GM12878 (cell line): ENCODE measurements at regions not wholly inside any gene's neighbourhood (a gene's known extent, or its start where the extent isn't known, plus 50 kb on each side); places are given as distances from the start of the nearest gene placed in this dataset.

Source experiments
- ATAC-seq: fragments of 200-7000 bp; cut with Tn5 transposase; 3 replicates; pipeline ENCODE4 v1.9.1; 2020; ENCODE audit warnings: mild to moderate bottlenecking, moderate library complexity
- BruUV-seq: library from RNA; stranded (reverse); fragments of 400-500 nt; replicated peaks from 2 replicates; lab custom pipeline; 2021; lab: Mats Ljungman, UMichigan
- CTCF ChIA-PET: fragments of 300-600 bp; sonication (Branson Sonifier 250); formaldehyde crosslinking; extraction: SDS; loops from one replicate; lab custom pipeline; 2021; ENCODE audit warnings: inconsistent platforms; lab: Yijun Ruan, JAX
- POLR2A ChIA-PET: fragments of 350-600 bp; formaldehyde crosslinking; extraction: SDS; loops from one replicate; lab custom pipeline; 2021; ENCODE audit warnings: inconsistent platforms; lab: Charles Lee
- RAD21 ChIA-PET: fragments of 300-600 bp; sonication (Branson Sonifier 250); formaldehyde crosslinking; loops from one replicate; lab custom pipeline; 2023; ENCODE audit warnings: antibody characterized with exemption; ENCODE audit not compliant: unreplicated experiment; lab: Charles Lee
- SMC1A ChIA-PET: fragments of 300-600 bp; sonication (Branson Sonifier 250); formaldehyde crosslinking; loops from one replicate; lab custom pipeline; 2023; ENCODE audit not compliant: unreplicated experiment, uncharacterized antibody; lab: Charles Lee
- DNase-seq: peaks from one replicate; pipeline ENCODE4 v3.0.0-alpha.2; 2011; ENCODE audit warnings: low read depth, low spot score
- FAIRE-seq: peaks from 3 replicates; lab custom pipeline; 2011; peaks lifted over from hg19 to GRCh38; lab: Jason Lieb, UNC
- H2AFZ ChIP-seq: 2 replicates; pipeline ENCODE4 v1.6.0; 2011; ENCODE audit warnings: low read depth, low read length, control low read depth; ENCODE audit not compliant: control insufficient read depth
- H3K27ac ChIP-seq: 2 replicates; pipeline ENCODE4 v1.5.1; 2011; ENCODE audit warnings: control low read depth; ENCODE audit not compliant: control insufficient read depth, insufficient read depth
- H3K27me3 ChIP-seq, 2 experiments: replicated peaks in 1 of 2; 2 replicates each; pipeline versions ENCODE4 v1.6.0 to v1.6.1; 2011; ENCODE audit warnings: low read length in 1 of 2; ENCODE audit not compliant: control insufficient read depth in 2 of 2, insufficient read depth in 2 of 2
- H3K36me3 ChIP-seq, 2 experiments: 2 replicates each; pipeline ENCODE4 v1.5.1; 2011; ENCODE audit warnings: low read length in 1 of 2; ENCODE audit not compliant: control insufficient read depth in 2 of 2, insufficient read depth in 2 of 2
- H3K4me1 ChIP-seq: 2 replicates; pipeline ENCODE4 v1.6.1; 2011; ENCODE audit warnings: mild to moderate bottlenecking, low read length, moderate library complexity, mixed read lengths; ENCODE audit not compliant: control insufficient read depth, insufficient read depth
- H3K4me2 ChIP-seq: 2 replicates; pipeline ENCODE4 v1.6.0; 2011; ENCODE audit warnings: control low read depth; ENCODE audit not compliant: control insufficient read depth, insufficient read depth
- H3K4me3 ChIP-seq: fragments of 200-600 bp; sonication (generic); 2 replicates; pipeline ENCODE4 v1.5.1; 2016
- H3K79me2 ChIP-seq: 2 replicates; pipeline ENCODE4 v1.6.0; 2011; ENCODE audit warnings: low read length; ENCODE audit not compliant: control insufficient read depth, insufficient read depth
- H3K9ac ChIP-seq: 2 replicates; pipeline ENCODE4 v1.8.0; 2011; ENCODE audit warnings: low read length, control low read depth, mixed read lengths; ENCODE audit not compliant: control insufficient read depth, insufficient read depth
- H3K9me3 ChIP-seq: replicated peaks from 3 replicates; pipeline ENCODE4 v1.5.1; 2011; ENCODE audit warnings: mild to moderate bottlenecking, low read length; ENCODE audit not compliant: control insufficient read depth, insufficient read depth
- H4K20me1 ChIP-seq: 2 replicates; pipeline ENCODE4 v1.6.0; 2011; ENCODE audit not compliant: control insufficient read depth, insufficient read depth
- ASH2L ChIP-seq: fragments of 300-600, 200-600 bp; sonication (generic); IDR thresholded peaks from 2 replicates; pipeline ENCODE4 v1.6.1; 2017; ENCODE audit warnings: low read depth, mild to moderate bottlenecking, borderline replicate concordance
- CBX5 ChIP-seq: sonication (generic); IDR thresholded peaks from 2 replicates; pipeline ENCODE4 v1.6.1; 2016; ENCODE audit warnings: low read depth, moderate library complexity, mild to moderate bottlenecking, inconsistent platforms
- CEBPB ChIP-seq, 2 experiments: fragments of 150-350 bp in 1 of 2; IDR thresholded peaks; 2 replicates each; pipeline ENCODE4 v1.6.1; 2012 to 2014; ENCODE audit warnings: low read depth in 2 of 2, low read length in 2 of 2, borderline replicate concordance in 1 of 2, inconsistent platforms in 1 of 2
- CREM ChIP-seq: IDR thresholded peaks from 2 replicates; pipeline ENCODE4 v1.6.1; 2014; ENCODE audit warnings: antibody characterized with exemption, low read depth
- GABPA ChIP-seq: IDR thresholded peaks from 2 replicates; pipeline ENCODE4 v1.6.1; 2014; ENCODE audit warnings: antibody characterized with exemption, low read depth, mild to moderate bottlenecking, inconsistent platforms
- HDAC6 ChIP-seq: fragments of 200-600 bp; sonication (generic); IDR thresholded peaks from one replicate; pipeline ENCODE4 v1.8.0; 2017; ENCODE audit warnings: antibody characterized with exemption; ENCODE audit not compliant: unreplicated experiment
- MEF2B ChIP-seq: fragments of 450-650 bp; IDR thresholded peaks from 2 replicates; pipeline ENCODE4 v1.6.1; 2018; ENCODE audit warnings: mild to moderate bottlenecking, moderate library complexity; ENCODE audit not compliant: partially characterized antibody, poor library complexity, severe bottlenecking
- NFYA ChIP-seq: IDR thresholded peaks from 2 replicates; pipeline ENCODE4 v1.6.1; 2011; ENCODE audit warnings: low read depth, mild to moderate bottlenecking, low read length, improper control_type of control experiment, borderline replicate concordance
- NR2C1 ChIP-seq: fragments of 450-650 bp; IDR thresholded peaks from 2 replicates; pipeline ENCODE4 v1.6.1; 2017; ENCODE audit warnings: antibody characterized with exemption, mild to moderate bottlenecking, moderate library complexity
- TCF3 ChIP-seq: IDR thresholded peaks from 2 replicates; pipeline ENCODE4 v1.6.1; 2012; ENCODE audit warnings: low read depth, mild to moderate bottlenecking, low read length, borderline replicate concordance; ENCODE audit not compliant: insufficient read depth
- ZNF217 ChIP-seq: fragments of 450-650 bp; IDR thresholded peaks from 2 replicates; pipeline ENCODE4 v1.6.1; 2017; ENCODE audit warnings: antibody characterized with exemption, mild to moderate bottlenecking
- ZNF384 ChIP-seq: IDR thresholded peaks from 2 replicates; pipeline ENCODE4 v1.6.1; 2012; ENCODE audit warnings: low read depth, mild to moderate bottlenecking, low read length, improper control_type of control experiment, borderline replicate concordance
- WGBS: methylation state at CpG from one replicate; pipeline ENCODE4 v1.1.6; 2016; ENCODE audit warnings: low lambda C conversion rate; ENCODE audit not compliant: insufficient replicate concordance, insufficient coverage; ENCODE audit errors: missing lambda C conversion rate; 5-methylcytosine and 5-hydroxymethylcytosine counted together
- in situ Hi-C: fragments of 300-500 bp; cut with MboI; formaldehyde crosslinking; loops from 9 replicates; pipeline ENCODE4 v1.14.3; 2018; ENCODE audit warnings: mixed read lengths
- intact Hi-C: fragments of 100-400 bp; cut with micrococcal nuclease; formaldehyde crosslinking; loops from one replicate; pipeline ENCODE4 v1.14.2; 2022; ENCODE audit not compliant: unreplicated experiment
- TF ChIP-seq, protein P1 (sequence below): IDR thresholded peaks from 2 replicates; pipeline ENCODE4 v1.6.1; 2012; ENCODE audit warnings: low read depth, low read length, improper control_type of control experiment
- TF ChIP-seq, protein P2 (sequence below): fragments of 450-650 bp; IDR thresholded peaks from 2 replicates; pipeline ENCODE4 v1.6.1; 2017; ENCODE audit warnings: mild to moderate bottlenecking, low read depth, inconsistent platforms; ENCODE audit not compliant: poor library complexity, severe bottlenecking
- TF ChIP-seq, protein P3 (sequence below): fragments of 450-650 bp; IDR thresholded peaks from 2 replicates; pipeline ENCODE4 v1.6.1; 2016; ENCODE audit warnings: mild to moderate bottlenecking

GRCh38 chr18:42290318-42291307, 335.6 kb downstream of the PIK3C3 start (continued):
- no peak for TF ChIP-seq TCF3

GRCh38 chr18:42292654-42293053, 337.6 kb downstream of the PIK3C3 start:
- 45% methylated on average over 2 of the region's 2 CpGs for whole genome bisulfite sequencing
- H4K20me1 ChIP-seq = no peaks in the 10 kb centered on the region
- BruUV-seq = no TSS peak
- H3K27ac ChIP-seq = no peak overlapping the region
- H3K4me2 ChIP-seq = no peak overlapping the region
- no peaks in the 10 kb centered on the region for H3K79me2 ChIP-seq
- H2AFZ ChIP-seq = no peak overlapping the region
- in situ Hi-C loops (loop anchor here (10.0 kb wide), 1 partner anchor 1292 kb away; no protein-coding TSS in a partner anchor), intact Hi-C loops (no loop called here)
- H3K27me3 ChIP-seq = no peaks in the 10 kb centered on the region
- no peaks in the 10 kb centered on the region for H3K4me1 ChIP-seq
- ChIA-PET SMC1A (interaction anchor here (0.7 to 10.1 kb wide), 2 partner anchors 76 to 178 kb away, joined by 3 to 114 read pairs; no protein-coding TSS in a partner anchor), CTCF (interaction anchor here (2.4 to 9.5 kb wide), 3 partner anchors 11 to 239 kb away, joined by 9 to 107 read pairs (median 13); no protein-coding TSS in a partner anchor), RAD21 (interaction anchor here (9.1 kb wide), 1 partner anchor 178 kb away, joined by 82 read pairs; no protein-coding TSS in a partner anchor), POLR2A (no interaction called here)
- no peak overlapping the region for H3K4me3 ChIP-seq
- FAIRE-seq (no peak), DNase-seq (no peak), ATAC-seq (no peak)
- H3K9me3 ChIP-seq = no peaks in the 10 kb centered on the region
- no peaks in the 10 kb centered on the region for H3K36me3 ChIP-seq
- no peak overlapping the region for H3K9ac ChIP-seq
- TF ChIP-seq HDAC6 (no peak), GABPA (no peak), NFYA (no peak), NR2C1 (no peak), MEF2B (no peak), CEBPB (IDR thresholded peaks at IDR 0.05; ENCODE audit: borderline replicate concordance in 1 of 2, low read depth in 2 of 2, low read length in 2 of 2) (no peak), CREM (no peak), ZNF384 (no peak), CBX5 (no peak), ZNF217 (no peak), ASH2L (no peak)
- TF ChIP-seq, protein P1, sequence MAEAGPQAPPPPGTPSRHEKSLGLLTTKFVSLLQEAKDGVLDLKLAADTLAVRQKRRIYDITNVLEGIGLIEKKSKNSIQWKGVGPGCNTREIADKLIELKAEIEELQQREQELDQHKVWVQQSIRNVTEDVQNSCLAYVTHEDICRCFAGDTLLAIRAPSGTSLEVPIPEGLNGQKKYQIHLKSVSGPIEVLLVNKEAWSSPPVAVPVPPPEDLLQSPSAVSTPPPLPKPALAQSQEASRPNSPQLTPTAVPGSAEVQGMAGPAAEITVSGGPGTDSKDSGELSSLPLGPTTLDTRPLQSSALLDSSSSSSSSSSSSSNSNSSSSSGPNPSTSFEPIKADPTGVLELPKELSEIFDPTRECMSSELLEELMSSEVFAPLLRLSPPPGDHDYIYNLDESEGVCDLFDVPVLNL = no peak
- TF ChIP-seq, protein P2, sequence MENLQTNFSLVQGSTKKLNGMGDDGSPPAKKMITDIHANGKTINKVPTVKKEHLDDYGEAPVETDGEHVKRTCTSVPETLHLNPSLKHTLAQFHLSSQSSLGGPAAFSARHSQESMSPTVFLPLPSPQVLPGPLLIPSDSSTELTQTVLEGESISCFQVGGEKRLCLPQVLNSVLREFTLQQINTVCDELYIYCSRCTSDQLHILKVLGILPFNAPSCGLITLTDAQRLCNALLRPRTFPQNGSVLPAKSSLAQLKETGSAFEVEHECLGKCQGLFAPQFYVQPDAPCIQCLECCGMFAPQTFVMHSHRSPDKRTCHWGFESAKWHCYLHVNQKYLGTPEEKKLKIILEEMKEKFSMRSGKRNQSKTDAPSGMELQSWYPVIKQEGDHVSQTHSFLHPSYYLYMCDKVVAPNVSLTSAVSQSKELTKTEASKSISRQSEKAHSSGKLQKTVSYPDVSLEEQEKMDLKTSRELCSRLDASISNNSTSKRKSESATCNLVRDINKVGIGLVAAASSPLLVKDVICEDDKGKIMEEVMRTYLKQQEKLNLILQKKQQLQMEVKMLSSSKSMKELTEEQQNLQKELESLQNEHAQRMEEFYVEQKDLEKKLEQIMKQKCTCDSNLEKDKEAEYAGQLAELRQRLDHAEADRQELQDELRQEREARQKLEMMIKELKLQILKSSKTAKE = no peak
- TF ChIP-seq, protein P3, sequence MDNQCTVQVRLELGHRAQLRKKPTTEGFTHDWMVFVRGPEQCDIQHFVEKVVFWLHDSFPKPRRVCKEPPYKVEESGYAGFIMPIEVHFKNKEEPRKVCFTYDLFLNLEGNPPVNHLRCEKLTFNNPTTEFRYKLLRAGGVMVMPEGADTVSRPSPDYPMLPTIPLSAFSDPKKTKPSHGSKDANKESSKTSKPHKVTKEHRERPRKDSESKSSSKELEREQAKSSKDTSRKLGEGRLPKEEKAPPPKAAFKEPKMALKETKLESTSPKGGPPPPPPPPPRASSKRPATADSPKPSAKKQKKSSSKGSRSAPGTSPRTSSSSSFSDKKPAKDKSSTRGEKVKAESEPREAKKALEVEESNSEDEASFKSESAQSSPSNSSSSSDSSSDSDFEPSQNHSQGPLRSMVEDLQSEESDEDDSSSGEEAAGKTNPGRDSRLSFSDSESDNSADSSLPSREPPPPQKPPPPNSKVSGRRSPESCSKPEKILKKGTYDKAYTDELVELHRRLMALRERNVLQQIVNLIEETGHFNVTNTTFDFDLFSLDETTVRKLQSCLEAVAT = no peak
